HL-60 (cell line): ENCODE measurements at regions not wholly inside any gene's neighbourhood (a gene's known extent, or its start where the extent isn't known, plus 50 kb on each side); places are given as distances from the start of the nearest gene placed in this dataset.
"Not testable (repeated sequence)": the region's sequence is repeated elsewhere in the genome, so short reads cannot be mapped to it uniquely, and the experiment has no call there.

Source experiments
- DNase-seq, 2 experiments: peaks; one replicate each; pipeline ENCODE4 v3.0.0-alpha.2; 2010 to 2020; ENCODE audit warnings: low read depth in 1 of 2, low spot score in 1 of 2
- H3K27ac ChIP-seq: fragments of 250-450 bp; sonication (Bioruptor Pico); replicated peaks from 2 replicates; pipeline ENCODE4 v1.5.1; 2020; ENCODE audit warnings: mild to moderate bottlenecking, moderate library complexity
- H3K27me3 ChIP-seq: fragments of 250-450 bp; sonication (Bioruptor Pico); 2 replicates; pipeline ENCODE4 v1.5.1; 2021; ENCODE audit warnings: mild to moderate bottlenecking, moderate library complexity; ENCODE audit not compliant: insufficient read depth, poor library complexity, severe bottlenecking
- H3K4me3 ChIP-seq: replicated peaks from 2 replicates; pipeline ENCODE4 v1.5.1; 2011; ENCODE audit warnings: mild to moderate bottlenecking, control low read depth, low read length; ENCODE audit not compliant: insufficient read depth
- CTCF ChIP-seq: IDR thresholded peaks from one replicate; pipeline ENCODE4 v1.5.1; 2011; ENCODE audit warnings: low read length, control low read depth, inconsistent platforms; ENCODE audit not compliant: insufficient read depth
- GABPA ChIP-seq: IDR thresholded peaks from 2 replicates; pipeline ENCODE4 v1.6.1; 2012; ENCODE audit warnings: low read depth
- POLR2AphosphoS5 ChIP-seq: IDR thresholded peaks from 2 replicates; pipeline ENCODE4 v1.6.1; 2012; ENCODE audit warnings: low read depth
- REST ChIP-seq: IDR thresholded peaks from 2 replicates; pipeline ENCODE4 v1.6.1; 2012; ENCODE audit warnings: low read depth; ENCODE audit not compliant: insufficient replicate concordance
- SPI1 ChIP-seq: IDR thresholded peaks from 2 replicates; pipeline ENCODE4 v1.6.1; 2012; ENCODE audit warnings: low read depth, mild to moderate bottlenecking, borderline replicate concordance

DNA sequence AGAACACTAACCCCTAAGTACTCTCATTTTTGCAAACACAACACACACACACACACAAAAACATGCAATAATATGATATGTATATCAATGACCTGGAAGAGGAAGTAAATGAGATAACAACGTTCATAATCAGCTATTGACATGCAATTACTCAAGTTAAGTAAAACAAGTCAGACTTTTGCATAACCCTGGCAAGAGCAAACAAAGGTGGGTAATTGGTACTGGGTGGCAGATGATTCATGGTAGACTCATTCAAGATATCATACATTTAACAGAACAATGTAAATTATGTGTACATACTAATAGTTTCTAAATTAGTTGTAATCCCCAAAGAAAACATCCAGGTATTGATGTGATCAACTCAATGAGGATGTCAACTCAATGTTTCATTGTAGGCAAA is 508.8 kb downstream of the DACH1 start:
- TF ChIP-seq SPI1, result no peak
- TF ChIP-seq REST, result no peak
- no peak for TF ChIP-seq POLR2AphosphoS5
- TF ChIP-seq CTCF, result no peak
- TF ChIP-seq GABPA, result no peak
- H3K4me3 ChIP-seq, result no peak overlapping the region
- no peaks in the 10 kb centered on the region for H3K27me3 ChIP-seq
- no peak overlapping the region for H3K27ac ChIP-seq
- no peak for DNase-seq

DNA sequence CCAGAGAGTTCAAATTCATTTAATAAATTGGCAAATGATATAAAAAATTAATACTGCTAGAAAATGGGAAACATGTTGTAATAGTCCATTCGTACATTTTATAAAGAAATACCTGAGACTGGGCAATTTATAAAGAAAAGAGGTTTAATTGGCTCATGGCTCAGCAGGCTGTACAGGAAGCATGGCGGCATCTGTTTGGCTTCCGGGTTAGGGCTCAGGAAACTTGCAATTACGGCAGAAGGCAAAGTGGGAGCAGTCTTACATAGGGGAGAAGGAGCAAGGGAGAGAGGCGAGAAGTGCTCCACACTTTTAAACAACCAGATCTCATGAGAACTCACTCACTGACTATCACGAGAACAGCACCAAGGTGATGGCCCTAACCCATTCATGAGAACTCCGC is 512.0 kb downstream of the DACH1 start:
- Histone ChIP-seq H3K27me3 (no peaks in the 10 kb centered on the region), H3K4me3 (no peak overlapping the region), H3K27ac (no peak overlapping the region)
- no peak for DNase-seq
- TF ChIP-seq SPI1 (no peak), REST (no peak), CTCF (no peak), POLR2AphosphoS5 (no peak), GABPA (no peak)

- Histone ChIP-seq H3K27me3 (no peaks in the 10 kb centered on the region), H3K4me3 (no peak overlapping the region), H3K27ac (no peak overlapping the region)
- DNase-seq, result no peak
- TF ChIP-seq SPI1, result no peak
- no peak for TF ChIP-seq GABPA
- TF ChIP-seq POLR2AphosphoS5, result no peak
- no peak for TF ChIP-seq CTCF
- TF ChIP-seq REST, result no peak
Observed at GRCh38 chr13:71350886-71351285, 516.1 kb downstream of the DACH1 start.

GRCh38 chr13:71345856-71346255 is 521.1 kb downstream of the DACH1 start:
- H3K27ac ChIP-seq, H3K4me3 ChIP-seq, DNase-seq, H3K27me3 ChIP-seq: not testable (repeated sequence)
